Transverse colon (tissue), 4 donors: ENCODE measurements at regions not wholly inside any gene's neighbourhood (a gene's known extent, or its start where the extent isn't known, plus 50 kb on each side); places are given as distances from the start of the nearest gene placed in this dataset.

ENCODE experiments used
- EP300 ChIP-seq: sonication (generic); formaldehyde crosslinking; IDR thresholded peaks from one replicate; pipeline ENCODE4 v1.6.1; 2017; ENCODE audit warnings: antibody characterized with exemption, low read depth
- POLR2A ChIP-seq: fragments of 450-650 bp; IDR thresholded peaks from one replicate; pipeline ENCODE4 v1.6.1; 2016; ENCODE audit warnings: antibody characterized with exemption, mild to moderate bottlenecking, moderate library complexity
- POLR2AphosphoS5 ChIP-seq, 3 donors: sonication (generic); formaldehyde crosslinking; IDR thresholded peaks; one replicate each; pipeline ENCODE4 v1.6.1; 2016; ENCODE audit warnings: antibody characterized with exemption in 3 of 3
- TF ChIP-seq, protein P1 (sequence below), 5 experiments: fragments of 200-600 bp in 3 of 5; fragments of 450-650 bp in 2 of 5; sonication (generic) in 3 of 5; IDR thresholded peaks; 1 replicate in 2 of 5; 2 replicates in 3 of 5; pipeline ENCODE4 v1.5.1; 2016 to 2017; ENCODE audit warnings: antibody characterized with exemption in 5 of 5, inconsistent platforms in 3 of 5, mild to moderate bottlenecking in 2 of 5, moderate library complexity in 1 of 5

GRCh38 chr18:53861185-53861584, 363.3 kb downstream of the MBD2 start:
- TF ChIP-seq, protein P1, sequence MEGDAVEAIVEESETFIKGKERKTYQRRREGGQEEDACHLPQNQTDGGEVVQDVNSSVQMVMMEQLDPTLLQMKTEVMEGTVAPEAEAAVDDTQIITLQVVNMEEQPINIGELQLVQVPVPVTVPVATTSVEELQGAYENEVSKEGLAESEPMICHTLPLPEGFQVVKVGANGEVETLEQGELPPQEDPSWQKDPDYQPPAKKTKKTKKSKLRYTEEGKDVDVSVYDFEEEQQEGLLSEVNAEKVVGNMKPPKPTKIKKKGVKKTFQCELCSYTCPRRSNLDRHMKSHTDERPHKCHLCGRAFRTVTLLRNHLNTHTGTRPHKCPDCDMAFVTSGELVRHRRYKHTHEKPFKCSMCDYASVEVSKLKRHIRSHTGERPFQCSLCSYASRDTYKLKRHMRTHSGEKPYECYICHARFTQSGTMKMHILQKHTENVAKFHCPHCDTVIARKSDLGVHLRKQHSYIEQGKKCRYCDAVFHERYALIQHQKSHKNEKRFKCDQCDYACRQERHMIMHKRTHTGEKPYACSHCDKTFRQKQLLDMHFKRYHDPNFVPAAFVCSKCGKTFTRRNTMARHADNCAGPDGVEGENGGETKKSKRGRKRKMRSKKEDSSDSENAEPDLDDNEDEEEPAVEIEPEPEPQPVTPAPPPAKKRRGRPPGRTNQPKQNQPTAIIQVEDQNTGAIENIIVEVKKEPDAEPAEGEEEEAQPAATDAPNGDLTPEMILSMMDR (IDR thresholded peaks at IDR 0.05), result no peak
- no peak for TF ChIP-seq POLR2A
- no peak for TF ChIP-seq POLR2AphosphoS5 (IDR thresholded peaks at IDR 0.05)
- TF ChIP-seq EP300, result no peak
